ENCODE measurements at regions not wholly inside any gene's neighbourhood (a gene's known extent, or its start where the extent isn't known, plus 50 kb on each side); places are given as distances from the start of the nearest gene placed in this dataset.
A peak's percentile ranks its signal among the peaks of the same experiment; 100 is the strongest.

GRCh38 chr6:98717322-98717877 lies 117.0 kb upstream of the POU3F2 start:
- Mint-ChIP-seq H3K36me3 (ENCODE audit: low read depth) (no peaks in the 10 kb centered on the region), H3K9me3 (no peaks in the 10 kb centered on the region), H3K4me1 (ENCODE audit: low read depth) (no peaks in the 10 kb centered on the region), H3K27me3 (no peaks in the 10 kb centered on the region), H3K27ac (no peak overlapping the region), H3K4me3 (no peak overlapping the region)
- intact Hi-C loops (cut with micrococcal nuclease) = no loop called here

DNA sequence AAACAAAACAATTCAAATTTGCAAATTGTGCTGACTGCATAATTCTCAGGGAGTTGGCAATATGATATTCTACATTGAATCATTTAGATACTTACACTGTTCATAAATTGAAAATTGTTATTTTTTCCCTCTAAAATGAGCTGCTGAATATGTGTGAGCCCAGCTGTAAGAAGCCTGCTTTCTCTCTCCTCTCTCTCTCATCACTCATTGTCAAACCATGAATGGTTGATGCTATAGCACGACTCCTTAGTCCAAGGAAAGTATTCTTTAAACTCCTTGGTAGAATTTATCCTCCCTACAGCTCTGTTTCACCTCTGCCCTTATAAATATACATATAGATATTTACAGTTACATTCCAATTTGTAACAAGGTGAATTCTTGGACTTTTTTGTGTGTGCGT lies 116.4 kb upstream of the POU3F2 start:
- no peak overlapping the region for H3K4me3 Mint-ChIP-seq
- no peaks in the 10 kb centered on the region for H3K4me1 Mint-ChIP-seq (ENCODE audit: low read depth)
- H3K27ac Mint-ChIP-seq = no peak overlapping the region
- intact Hi-C loops (cut with micrococcal nuclease) = no loop called here
- H3K36me3 Mint-ChIP-seq (ENCODE audit: low read depth) = no peaks in the 10 kb centered on the region
- H3K27me3 Mint-ChIP-seq = no peaks in the 10 kb centered on the region
- H3K9me3 Mint-ChIP-seq = no peaks in the 10 kb centered on the region

- H3K9me3 Mint-ChIP-seq = no peaks in the 10 kb centered on the region
- no peak overlapping the region for H3K4me3 Mint-ChIP-seq
- no peaks in the 10 kb centered on the region for H3K36me3 Mint-ChIP-seq (ENCODE audit: low read depth)
- intact Hi-C loops (cut with micrococcal nuclease) = no loop called here
- no peaks in the 10 kb centered on the region for H3K27me3 Mint-ChIP-seq
- H3K27ac Mint-ChIP-seq = no peak overlapping the region
- H3K4me1 Mint-ChIP-seq (ENCODE audit: low read depth) = no peaks in the 10 kb centered on the region
Observed at GRCh38 chr6:98724537-98724936, 109.8 kb upstream of the POU3F2 start.

DNA sequence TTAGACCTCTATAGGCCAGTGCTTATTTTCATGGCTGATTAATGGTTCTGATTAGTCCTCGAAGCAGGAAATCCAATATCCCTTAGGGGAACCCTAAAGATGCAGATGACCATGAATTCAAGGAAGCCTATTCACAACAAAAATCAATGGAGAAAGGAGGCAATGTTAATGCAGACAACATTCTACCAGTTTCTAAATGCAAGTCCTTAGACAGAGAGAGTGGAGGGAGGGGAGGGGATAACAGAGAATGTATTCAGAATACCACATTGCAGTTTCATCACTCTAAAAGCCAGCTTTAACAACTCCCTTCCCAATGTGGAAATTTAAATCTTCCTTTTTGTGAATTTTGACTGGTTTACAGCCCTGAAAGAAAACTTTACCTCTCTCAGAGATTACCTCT lies 87.1 kb upstream of the POU3F2 start:
- intact Hi-C loops (cut with micrococcal nuclease) = no loop called here
- H3K27ac Mint-ChIP-seq = no peak overlapping the region
- H3K9me3 Mint-ChIP-seq = no peaks in the 10 kb centered on the region
- H3K36me3 Mint-ChIP-seq (ENCODE audit: low read depth) = no peaks in the 10 kb centered on the region
- H3K27me3 Mint-ChIP-seq = no peaks in the 10 kb centered on the region
- H3K4me3 Mint-ChIP-seq = no peak overlapping the region
- no peaks in the 10 kb centered on the region for H3K4me1 Mint-ChIP-seq (ENCODE audit: low read depth)

- Mint-ChIP-seq H3K36me3 (ENCODE audit: low read depth) (no peaks in the 10 kb centered on the region), H3K9me3 (no peaks in the 10 kb centered on the region), H3K4me1 (ENCODE audit: low read depth) (no peaks in the 10 kb centered on the region), H3K4me3 (no peak overlapping the region), H3K27me3 (no peaks in the 10 kb centered on the region), H3K27ac (no peak overlapping the region)
- intact Hi-C loops (cut with micrococcal nuclease) = no loop called here
Observed at GRCh38 chr6:98747960-98748359, 86.4 kb upstream of the POU3F2 start.

GRCh38 chr6:98759459-98759858 lies 74.9 kb upstream of the POU3F2 start:
- H3K36me3 Mint-ChIP-seq (ENCODE audit: low read depth) = no peaks in the 10 kb centered on the region
- H3K4me3 Mint-ChIP-seq = no peak overlapping the region
- H3K9me3 Mint-ChIP-seq = peaks cover 8% of the 10 kb centered on the region
- H3K27ac Mint-ChIP-seq = no peak overlapping the region
- H3K4me1 Mint-ChIP-seq (ENCODE audit: low read depth) = no peaks in the 10 kb centered on the region
- H3K27me3 Mint-ChIP-seq = no peaks in the 10 kb centered on the region
- intact Hi-C loops (cut with micrococcal nuclease) = no loop called here

GRCh38 chr6:98764373-98764911 lies 69.9 kb upstream of the POU3F2 start:
- Mint-ChIP-seq H3K27ac (no peak overlapping the region), H3K36me3 (ENCODE audit: low read depth) (no peaks in the 10 kb centered on the region), H3K9me3 (peaks cover 8% of the 10 kb centered on the region), H3K4me3 (peak overlapping the region; percentile 22), H3K27me3 (no peaks in the 10 kb centered on the region), H3K4me1 (ENCODE audit: low read depth) (no peaks in the 10 kb centered on the region)
- intact Hi-C loops (cut with micrococcal nuclease) = no loop called here

- intact Hi-C loops (cut with micrococcal nuclease) = no loop called here
- H3K9me3 Mint-ChIP-seq = no peaks in the 10 kb centered on the region
- no peak overlapping the region for H3K27ac Mint-ChIP-seq
- H3K27me3 Mint-ChIP-seq = no peaks in the 10 kb centered on the region
- H3K4me1 Mint-ChIP-seq (ENCODE audit: low read depth) = no peaks in the 10 kb centered on the region
- no peaks in the 10 kb centered on the region for H3K36me3 Mint-ChIP-seq (ENCODE audit: low read depth)
- no peak overlapping the region for H3K4me3 Mint-ChIP-seq
Observed at GRCh38 chr6:98769546-98769945, 64.8 kb upstream of the POU3F2 start.

GRCh38 chr6:98775205-98775604 lies 59.2 kb upstream of the POU3F2 start:
- Mint-ChIP-seq H3K9me3 (no peaks in the 10 kb centered on the region), H3K27ac (no peak overlapping the region), H3K4me3 (no peak overlapping the region), H3K27me3 (peaks cover 2% of the 10 kb centered on the region), H3K4me1 (ENCODE audit: low read depth) (no peaks in the 10 kb centered on the region), H3K36me3 (ENCODE audit: low read depth) (no peaks in the 10 kb centered on the region)
- intact Hi-C loops (cut with micrococcal nuclease) = no loop called here

- H3K4me3 Mint-ChIP-seq = no peak overlapping the region
- no peaks in the 10 kb centered on the region for H3K36me3 Mint-ChIP-seq (ENCODE audit: low read depth)
- H3K27ac Mint-ChIP-seq = no peak overlapping the region
- H3K4me1 Mint-ChIP-seq (ENCODE audit: low read depth) = no peaks in the 10 kb centered on the region
- peaks cover 2% of the 10 kb centered on the region for H3K27me3 Mint-ChIP-seq
- intact Hi-C loops (cut with micrococcal nuclease) = no loop called here
- no peaks in the 10 kb centered on the region for H3K9me3 Mint-ChIP-seq
Observed at GRCh38 chr6:98777762-98778161, 56.6 kb upstream of the POU3F2 start.

DNA sequence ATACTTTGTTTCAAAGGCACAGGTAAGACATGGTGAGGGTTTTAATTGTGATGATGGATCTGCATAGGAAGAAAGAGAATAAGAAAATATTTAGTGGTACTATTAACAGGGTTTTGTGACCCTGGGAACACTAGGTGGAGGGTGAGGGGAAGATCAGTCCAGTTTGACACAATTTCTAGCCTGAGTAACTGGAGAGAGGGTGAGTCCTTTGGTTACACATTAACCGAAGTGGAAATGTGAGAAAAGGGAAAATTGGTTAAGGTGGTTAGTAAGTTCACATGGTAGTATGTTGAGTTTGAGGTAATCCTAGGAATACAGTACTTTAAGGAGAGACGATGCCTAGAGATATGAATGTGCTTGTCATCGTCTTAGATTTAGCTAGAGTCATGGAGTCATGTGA lies 54.8 kb upstream of the POU3F2 start:
- H3K4me3 Mint-ChIP-seq = no peak overlapping the region
- intact Hi-C loops (cut with micrococcal nuclease) = no loop called here
- H3K36me3 Mint-ChIP-seq (ENCODE audit: low read depth) = no peaks in the 10 kb centered on the region
- H3K9me3 Mint-ChIP-seq = no peaks in the 10 kb centered on the region
- H3K27me3 Mint-ChIP-seq = peaks cover 2% of the 10 kb centered on the region
- H3K27ac Mint-ChIP-seq = no peak overlapping the region
- H3K4me1 Mint-ChIP-seq (ENCODE audit: low read depth) = no peaks in the 10 kb centered on the region

DNA sequence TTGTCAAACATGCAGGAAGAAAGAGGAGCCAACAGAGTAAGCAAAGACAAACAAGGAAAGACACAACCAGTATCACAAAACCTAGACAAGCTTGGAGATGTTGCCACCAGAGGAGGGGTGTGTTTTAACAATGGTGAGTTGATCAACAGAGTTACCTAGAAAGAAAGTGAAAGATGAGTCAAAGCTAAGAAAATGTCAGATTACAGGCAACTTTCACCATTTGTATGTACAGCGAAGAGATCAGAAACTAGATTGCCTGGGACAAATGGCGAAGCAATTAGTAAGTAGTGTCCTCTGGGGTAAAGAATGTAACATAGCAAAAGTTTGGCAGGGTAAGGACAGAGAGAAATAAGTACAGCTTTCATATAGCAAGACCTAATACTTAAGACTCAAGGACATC lies 51.6 kb upstream of the POU3F2 start:
- Mint-ChIP-seq H3K27me3 (peaks cover 4% of the 10 kb centered on the region), H3K4me1 (ENCODE audit: low read depth) (no peaks in the 10 kb centered on the region), H3K36me3 (ENCODE audit: low read depth) (no peaks in the 10 kb centered on the region), H3K27ac (no peak overlapping the region), H3K9me3 (no peaks in the 10 kb centered on the region), H3K4me3 (no peak overlapping the region)
- intact Hi-C loops (cut with micrococcal nuclease) = no loop called here

DNA sequence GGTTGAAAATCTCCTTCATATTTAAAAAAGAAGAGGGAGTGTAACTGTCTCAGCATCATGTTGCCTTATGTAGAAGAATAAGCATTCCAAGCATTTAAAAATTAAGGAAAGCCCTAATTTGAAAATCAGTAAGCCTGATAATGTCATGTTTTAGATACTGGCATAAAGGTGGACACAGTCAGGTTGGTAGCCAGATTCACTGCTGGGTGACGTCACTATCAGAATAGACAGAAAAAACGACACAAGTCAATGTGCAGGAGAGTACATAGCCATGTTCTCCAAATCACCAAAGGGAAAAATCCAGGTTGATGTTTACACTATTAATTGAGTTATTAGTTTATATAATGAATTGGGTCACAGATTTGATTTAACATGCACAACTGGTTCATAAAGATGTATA lies 50.8 kb upstream of the POU3F2 start:
- no peak overlapping the region for H3K27ac Mint-ChIP-seq
- H3K36me3 Mint-ChIP-seq (ENCODE audit: low read depth) = no peaks in the 10 kb centered on the region
- H3K27me3 Mint-ChIP-seq = peaks cover 3% of the 10 kb centered on the region
- H3K4me1 Mint-ChIP-seq (ENCODE audit: low read depth) = no peaks in the 10 kb centered on the region
- intact Hi-C loops (cut with micrococcal nuclease) = no loop called here
- no peak overlapping the region for H3K4me3 Mint-ChIP-seq
- no peaks in the 10 kb centered on the region for H3K9me3 Mint-ChIP-seq
